ENCODE measurements at regions not wholly inside any gene's neighbourhood (a gene's known extent, or its start where the extent isn't known, plus 50 kb on each side); places are given as distances from the start of the nearest gene placed in this dataset.

DNA sequence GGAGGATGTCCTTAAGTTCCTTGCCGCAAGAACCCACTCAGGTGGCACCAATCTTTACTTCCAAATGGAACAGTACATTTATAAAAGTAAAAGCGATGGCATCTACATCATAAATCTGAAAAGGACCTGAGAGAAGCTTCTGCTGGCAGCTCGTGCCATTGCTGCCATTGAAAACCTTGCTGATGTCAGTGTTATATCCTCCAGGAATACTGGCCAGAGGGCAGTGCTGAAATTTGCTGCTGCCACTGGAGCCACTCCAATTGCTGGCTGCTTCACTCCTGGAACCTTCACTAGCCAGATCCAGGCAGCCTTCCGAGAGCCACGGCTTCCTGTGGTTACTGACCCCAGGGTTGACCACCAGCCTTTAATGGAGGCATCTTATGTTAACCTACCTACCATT lies 191.7 kb downstream of the TRIM27 start:
- TF ChIP-seq POLR2A (IDR thresholded peaks at IDR 0.05) (no peak), POLR2AphosphoS5 (IDR thresholded peaks at IDR 0.05) (no peak)
- TF ChIP-seq, protein P1, sequence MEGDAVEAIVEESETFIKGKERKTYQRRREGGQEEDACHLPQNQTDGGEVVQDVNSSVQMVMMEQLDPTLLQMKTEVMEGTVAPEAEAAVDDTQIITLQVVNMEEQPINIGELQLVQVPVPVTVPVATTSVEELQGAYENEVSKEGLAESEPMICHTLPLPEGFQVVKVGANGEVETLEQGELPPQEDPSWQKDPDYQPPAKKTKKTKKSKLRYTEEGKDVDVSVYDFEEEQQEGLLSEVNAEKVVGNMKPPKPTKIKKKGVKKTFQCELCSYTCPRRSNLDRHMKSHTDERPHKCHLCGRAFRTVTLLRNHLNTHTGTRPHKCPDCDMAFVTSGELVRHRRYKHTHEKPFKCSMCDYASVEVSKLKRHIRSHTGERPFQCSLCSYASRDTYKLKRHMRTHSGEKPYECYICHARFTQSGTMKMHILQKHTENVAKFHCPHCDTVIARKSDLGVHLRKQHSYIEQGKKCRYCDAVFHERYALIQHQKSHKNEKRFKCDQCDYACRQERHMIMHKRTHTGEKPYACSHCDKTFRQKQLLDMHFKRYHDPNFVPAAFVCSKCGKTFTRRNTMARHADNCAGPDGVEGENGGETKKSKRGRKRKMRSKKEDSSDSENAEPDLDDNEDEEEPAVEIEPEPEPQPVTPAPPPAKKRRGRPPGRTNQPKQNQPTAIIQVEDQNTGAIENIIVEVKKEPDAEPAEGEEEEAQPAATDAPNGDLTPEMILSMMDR (IDR thresholded peaks at IDR 0.05 in 8 of 11, conservative IDR thresholded peaks at IDR 0.05 in 3 of 11): no peak
